Testis (tissue), 2 donors: ENCODE measurements at regions not wholly inside any gene's neighbourhood (a gene's known extent, or its start where the extent isn't known, plus 50 kb on each side); places are given as distances from the start of the nearest gene placed in this dataset.

Experiments used
- CTCF ChIP-seq, 3 experiments: fragments of 450-650 bp in 2 of 3; fragments of 200-600 bp in 1 of 3; sonication (generic) in 1 of 3; IDR thresholded peaks; one replicate each; pipeline ENCODE4 v1.5.1; 2016 to 2019; ENCODE audit warnings: antibody characterized with exemption in 3 of 3, mild to moderate bottlenecking in 2 of 3, moderate library complexity in 1 of 3
- POLR2A ChIP-seq: fragments of 450-650 bp; IDR thresholded peaks from one replicate; pipeline ENCODE4 v1.6.1; 2017; ENCODE audit warnings: antibody characterized with exemption, mild to moderate bottlenecking, moderate library complexity

DNA sequence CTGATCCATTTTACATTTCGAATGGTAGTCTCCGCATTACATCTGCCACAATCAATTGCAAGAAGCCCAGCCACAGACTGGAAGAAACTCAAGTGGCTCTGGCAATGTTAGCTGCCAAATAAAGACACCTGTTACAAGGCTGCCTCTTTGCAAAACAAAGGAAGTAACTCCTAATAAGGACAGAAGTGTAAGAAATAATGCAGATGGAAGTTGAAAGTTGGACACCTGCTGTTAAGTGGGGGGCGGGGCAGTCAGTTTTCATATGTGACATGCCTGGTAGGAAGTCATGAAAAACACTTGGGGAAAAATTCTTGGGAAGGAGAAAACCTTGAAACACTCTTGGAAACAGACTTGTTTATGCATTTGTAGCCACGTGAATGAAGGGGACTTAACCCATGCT, 54.1 kb upstream of the ATP2C1 start:
- TF ChIP-seq POLR2A, result no peak
- no peak for TF ChIP-seq CTCF (IDR thresholded peaks at IDR 0.05)
